DMS79 treated with DMSO at 0.1 percent for 48 hours (cell line): ENCODE measurements at regions not wholly inside any gene's neighbourhood (a gene's known extent, or its start where the extent isn't known, plus 50 kb on each side); places are given as distances from the start of the nearest gene placed in this dataset.

Source experiments
- DNase-seq: peaks from one replicate; lab custom pipeline; 2025; lab: John Stamatoyannopoulos, UW

GRCh38 chr21:35128536-35128935 lies 79.4 kb upstream of the RUNX1 start:
- no peak for DNase-seq

- no peak for DNase-seq
Measured at GRCh38 chr21:35127851-35128250, 78.7 kb upstream of the RUNX1 start.

GRCh38 chr21:35127026-35127425 lies 77.9 kb upstream of the RUNX1 start:
- no peak for DNase-seq

GRCh38 chr21:35120631-35121180 lies 71.6 kb upstream of the RUNX1 start:
- DNase-seq, result peak; percentile 91

GRCh38 chr21:35119501-35120047 lies 70.5 kb upstream of the RUNX1 start:
- no peak for DNase-seq

GRCh38 chr21:35116777-35117176 lies 67.7 kb upstream of the RUNX1 start:
- DNase-seq, result no peak

- DNase-seq, result no peak
Measured at GRCh38 chr21:35113064-35113463, 64.0 kb upstream of the RUNX1 start.

GRCh38 chr21:35111321-35111930 lies 62.3 kb upstream of the RUNX1 start:
- peak; percentile 31 for DNase-seq

GRCh38 chr21:35108887-35109286 lies 59.8 kb upstream of the RUNX1 start:
- DNase-seq, result no peak

- no peak for DNase-seq
Measured at GRCh38 chr21:35107520-35107919, 58.4 kb upstream of the RUNX1 start.

- no peak for DNase-seq
Measured at GRCh38 chr21:35106246-35106835, 57.2 kb upstream of the RUNX1 start.

- no peak for DNase-seq
Measured at GRCh38 chr21:35102488-35103371, 53.6 kb upstream of the RUNX1 start.

- DNase-seq, result no peak
Measured at GRCh38 chr21:35100349-35100811, 51.3 kb upstream of the RUNX1 start.

- DNase-seq, result no peak
Measured at GRCh38 chr21:35099310-35099709, 50.2 kb upstream of the RUNX1 start.
